ENCODE measurements at regions not wholly inside any gene's neighbourhood (a gene's known extent, or its start where the extent isn't known, plus 50 kb on each side); places are given as distances from the start of the nearest gene placed in this dataset.

DNA sequence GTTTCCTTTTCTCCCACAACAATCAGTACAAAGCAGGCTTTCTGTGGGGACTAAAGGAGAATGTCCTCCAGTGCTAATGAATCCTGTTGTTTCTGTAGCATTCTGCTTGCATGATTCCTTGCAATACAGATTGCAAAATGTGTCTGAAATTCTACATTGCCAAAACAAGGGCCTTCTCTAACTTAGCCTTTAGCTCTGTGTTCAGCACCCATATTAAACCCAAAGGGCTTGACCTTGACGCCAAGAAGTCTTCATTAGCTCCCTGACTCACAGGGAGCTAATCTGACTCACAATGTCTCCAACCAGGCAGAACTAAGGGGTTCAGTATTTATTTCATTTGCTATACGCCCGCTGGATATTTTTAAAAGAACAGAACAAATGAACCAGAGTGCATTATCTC lies 241.4 kb upstream of the CLNK start:
- Histone ChIP-seq H3K9ac (ENCODE audit: insufficient read depth in 1 of 2, low read depth in 2 of 2, low read length in 2 of 2) (no peak overlapping the region), H3K36me3 (ENCODE audit: control insufficient read depth, insufficient read depth, low read length) (no peaks in the 10 kb centered on the region), H3K27me3 (ENCODE audit: control insufficient read depth in 2 of 2, insufficient read depth in 2 of 2, low read length in 2 of 2) (no peaks in the 10 kb centered on the region), H4K20me1 (replicated peaks; ENCODE audit: control insufficient read depth, insufficient read depth, low read length) (no peaks in the 10 kb centered on the region), H3K27ac (ENCODE audit: extremely low read depth, low read depth, low read length) (no peak overlapping the region), H2AFZ (ENCODE audit: low read depth, low read length) (no peak overlapping the region), H3K4me3 (no peak overlapping the region), H3K79me2 (ENCODE audit: control insufficient read depth, insufficient read depth, low read length) (no peaks in the 10 kb centered on the region), H3K4me2 (ENCODE audit: insufficient read depth, low read length) (no peak overlapping the region), H3K4me1 (replicated peaks in 1 of 2; ENCODE audit: control insufficient read depth in 2 of 2, insufficient read depth in 2 of 2, low read length in 2 of 2) (no peaks in the 10 kb centered on the region), H3K9me3 (replicated peaks; ENCODE audit: control insufficient read depth, insufficient read depth, low read depth, low read length) (no peaks in the 10 kb centered on the region; the same call in 1 of the 2 replicates), H3K9me1 (ENCODE audit: control insufficient read depth, insufficient read depth, low read length) (no peaks in the 10 kb centered on the region)
- 0% methylated on average over 3 of the region's 3 CpGs for WGBS (ENCODE audit: insufficient coverage, low coverage, missing lambda C conversion rate)
- no TSS peak for BruUV-seq (replicated peaks)
- ATAC-seq = no peak
- no peak for TF ChIP-seq GTF2E2 (tag; IDR thresholded peaks at IDR 0.05)
- TF ChIP-seq EP400 (IDR thresholded peaks at IDR 0.05) = no peak
- TF ChIP-seq, protein P1, sequence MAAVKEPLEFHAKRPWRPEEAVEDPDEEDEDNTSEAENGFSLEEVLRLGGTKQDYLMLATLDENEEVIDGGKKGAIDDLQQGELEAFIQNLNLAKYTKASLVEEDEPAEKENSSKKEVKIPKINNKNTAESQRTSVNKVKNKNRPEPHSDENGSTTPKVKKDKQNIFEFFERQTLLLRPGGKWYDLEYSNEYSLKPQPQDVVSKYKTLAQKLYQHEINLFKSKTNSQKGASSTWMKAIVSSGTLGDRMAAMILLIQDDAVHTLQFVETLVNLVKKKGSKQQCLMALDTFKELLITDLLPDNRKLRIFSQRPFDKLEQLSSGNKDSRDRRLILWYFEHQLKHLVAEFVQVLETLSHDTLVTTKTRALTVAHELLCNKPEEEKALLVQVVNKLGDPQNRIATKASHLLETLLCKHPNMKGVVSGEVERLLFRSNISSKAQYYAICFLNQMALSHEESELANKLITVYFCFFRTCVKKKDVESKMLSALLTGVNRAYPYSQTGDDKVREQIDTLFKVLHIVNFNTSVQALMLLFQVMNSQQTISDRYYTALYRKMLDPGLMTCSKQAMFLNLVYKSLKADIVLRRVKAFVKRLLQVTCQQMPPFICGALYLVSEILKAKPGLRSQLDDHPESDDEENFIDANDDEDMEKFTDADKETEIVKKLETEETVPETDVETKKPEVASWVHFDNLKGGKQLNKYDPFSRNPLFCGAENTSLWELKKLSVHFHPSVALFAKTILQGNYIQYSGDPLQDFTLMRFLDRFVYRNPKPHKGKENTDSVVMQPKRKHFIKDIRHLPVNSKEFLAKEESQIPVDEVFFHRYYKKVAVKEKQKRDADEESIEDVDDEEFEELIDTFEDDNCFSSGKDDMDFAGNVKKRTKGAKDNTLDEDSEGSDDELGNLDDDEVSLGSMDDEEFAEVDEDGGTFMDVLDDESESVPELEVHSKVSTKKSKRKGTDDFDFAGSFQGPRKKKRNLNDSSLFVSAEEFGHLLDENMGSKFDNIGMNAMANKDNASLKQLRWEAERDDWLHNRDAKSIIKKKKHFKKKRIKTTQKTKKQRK (IDR thresholded peaks at IDR 0.05; ENCODE audit: borderline replicate concordance, low read depth, low read length) = no peak
- TF ChIP-seq CSDE1 (IDR thresholded peaks at IDR 0.05) = no peak
- no peak for TF ChIP-seq CBX2 (IDR thresholded peaks at IDR 0.05; ENCODE audit: insufficient read depth, low read length, poor library complexity, severe bottlenecking)
- no peak for TF ChIP-seq CLOCK (CRISPR knock-in tag; IDR thresholded peaks at IDR 0.05; ENCODE audit: borderline replicate concordance)
- no peak for TF ChIP-seq RBM15 (IDR thresholded peaks at IDR 0.05; ENCODE audit: insufficient read depth, low read length)
- no peak for TF ChIP-seq HCFC1 (IDR thresholded peaks at IDR 0.05; ENCODE audit: low read depth, low read length)
- no peak for TF ChIP-seq NBN (IDR thresholded peaks at IDR 0.05; ENCODE audit: low read depth)
- TF ChIP-seq ZNF586 (CRISPR knock-in tag; conservative IDR thresholded peaks at IDR 0.05) = no peak
- no peak for TF ChIP-seq TCFL5 (CRISPR knock-in tag; conservative IDR thresholded peaks at IDR 0.05)
- TF ChIP-seq ZNF3 (CRISPR knock-in tag; IDR thresholded peaks at IDR 0.05) = no peak
- no peak for TF ChIP-seq LCOR (CRISPR knock-in tag; IDR thresholded peaks at IDR 0.05)
- POLR2A ChIA-PET = no interaction called here
- intact Hi-C loops (cut with micrococcal nuclease) = no loop called here
- DNase-seq (ENCODE audit: extremely low read depth in 1 of 4, low spot score in 3 of 4) = no peak
- in situ Hi-C loops (cut with MboI) = no loop called here
- no peak for FAIRE-seq
- CTCF ChIA-PET (ENCODE audit: low intra/inter-chr PET ratio) = no interaction called here
